Hepatocyte (in vitro differentiated cells): ENCODE measurements at regions not wholly inside any gene's neighbourhood (a gene's known extent, or its start where the extent isn't known, plus 50 kb on each side); places are given as distances from the start of the nearest gene placed in this dataset.

ENCODE experiments used
- EZH2phosphoT487 ChIP-seq: fragments of 200-600 bp; sonication (generic); IDR thresholded peaks from one replicate; pipeline ENCODE4 v1.6.1; 2018; ENCODE audit warnings: antibody characterized with exemption, mild to moderate bottlenecking, low read depth, moderate library complexity; ENCODE audit not compliant: unreplicated experiment, severe bottlenecking
- TF ChIP-seq, protein P1 (sequence below): fragments of 200-600 bp; sonication (generic); IDR thresholded peaks from 2 replicates; pipeline ENCODE4 v1.5.1; 2016; ENCODE audit warnings: antibody characterized with exemption, mild to moderate bottlenecking; ENCODE audit not compliant: poor library complexity

DNA sequence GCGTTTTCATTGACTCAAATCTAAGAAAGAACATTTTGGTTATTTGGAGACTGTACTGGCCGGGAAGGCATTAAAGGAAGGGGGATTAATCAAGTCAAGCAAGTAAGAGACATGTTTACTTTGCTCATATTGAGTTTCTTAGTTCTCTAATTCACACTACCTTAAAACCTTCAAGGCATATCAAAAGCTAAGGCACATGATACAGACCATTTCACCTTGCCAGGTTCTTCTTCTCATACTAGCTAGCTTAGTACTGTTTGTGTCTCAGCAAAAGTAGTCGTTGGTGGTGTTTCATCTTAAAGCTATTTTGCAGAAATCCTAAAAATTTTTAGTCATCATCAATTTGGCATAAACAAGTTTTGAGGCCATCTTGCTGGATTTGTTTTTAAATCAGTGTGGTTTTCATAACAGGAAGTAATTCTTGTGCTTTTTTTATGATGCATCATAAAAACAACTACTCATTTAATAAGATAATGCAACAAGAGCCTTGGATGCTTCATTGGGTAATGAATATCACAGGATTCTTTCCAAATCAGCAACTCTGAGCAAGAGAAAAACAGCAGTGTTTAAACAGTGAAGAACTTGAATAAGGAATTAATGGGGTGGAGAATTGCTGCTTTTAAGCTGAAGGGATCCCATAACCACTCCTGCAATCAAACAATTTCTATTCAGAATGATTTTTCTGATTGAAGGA is 425.3 kb downstream of the EPM2A start:
- TF ChIP-seq, protein P1, sequence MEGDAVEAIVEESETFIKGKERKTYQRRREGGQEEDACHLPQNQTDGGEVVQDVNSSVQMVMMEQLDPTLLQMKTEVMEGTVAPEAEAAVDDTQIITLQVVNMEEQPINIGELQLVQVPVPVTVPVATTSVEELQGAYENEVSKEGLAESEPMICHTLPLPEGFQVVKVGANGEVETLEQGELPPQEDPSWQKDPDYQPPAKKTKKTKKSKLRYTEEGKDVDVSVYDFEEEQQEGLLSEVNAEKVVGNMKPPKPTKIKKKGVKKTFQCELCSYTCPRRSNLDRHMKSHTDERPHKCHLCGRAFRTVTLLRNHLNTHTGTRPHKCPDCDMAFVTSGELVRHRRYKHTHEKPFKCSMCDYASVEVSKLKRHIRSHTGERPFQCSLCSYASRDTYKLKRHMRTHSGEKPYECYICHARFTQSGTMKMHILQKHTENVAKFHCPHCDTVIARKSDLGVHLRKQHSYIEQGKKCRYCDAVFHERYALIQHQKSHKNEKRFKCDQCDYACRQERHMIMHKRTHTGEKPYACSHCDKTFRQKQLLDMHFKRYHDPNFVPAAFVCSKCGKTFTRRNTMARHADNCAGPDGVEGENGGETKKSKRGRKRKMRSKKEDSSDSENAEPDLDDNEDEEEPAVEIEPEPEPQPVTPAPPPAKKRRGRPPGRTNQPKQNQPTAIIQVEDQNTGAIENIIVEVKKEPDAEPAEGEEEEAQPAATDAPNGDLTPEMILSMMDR = no peak
- TF ChIP-seq EZH2phosphoT487 = no peak
